HCT116 (cell line): ENCODE measurements at regions not wholly inside any gene's neighbourhood (a gene's known extent, or its start where the extent isn't known, plus 50 kb on each side); places are given as distances from the start of the nearest gene placed in this dataset.

Source experiments
- CBX3 ChIP-seq: IDR thresholded peaks from 2 replicates; pipeline ENCODE4 v1.6.1; 2012; ENCODE audit warnings: low read depth
- CEBPB ChIP-seq: IDR thresholded peaks from 2 replicates; pipeline ENCODE4 v1.6.1; 2012; ENCODE audit warnings: low read depth
- CTCF ChIP-seq, 3 experiments: fragments of 200-600 bp in 1 of 3; sonication (generic) in 1 of 3; IDR thresholded peaks in 2 of 3; conservative IDR thresholded peaks in 1 of 3; 2 replicates each; pipeline ENCODE4 v1.5.1; 2012 to 2017; ENCODE audit warnings: low read depth in 2 of 3, low read length in 2 of 3, antibody characterized with exemption in 1 of 3, borderline replicate concordance in 1 of 3, control low read depth in 1 of 3, mild to moderate bottlenecking in 1 of 3, mixed read lengths in 1 of 3, mixed run types in 1 of 3, moderate library complexity in 1 of 3; ENCODE audit not compliant: insufficient read depth in 1 of 3
- EZH2 ChIP-seq: fragments of 200-600 bp; sonication (generic); IDR thresholded peaks from 2 replicates; pipeline ENCODE4 v1.6.1; 2017; ENCODE audit warnings: antibody characterized with exemption, mixed run types
- EZH2phosphoT487 ChIP-seq: fragments of 200-600 bp; IDR thresholded peaks from 2 replicates; pipeline ENCODE4 v1.6.1; 2018; ENCODE audit warnings: antibody characterized with exemption, borderline replicate concordance
- MAX ChIP-seq: IDR thresholded peaks from 2 replicates; pipeline ENCODE4 v1.6.1; 2012
- POLR2A ChIP-seq: IDR thresholded peaks from 2 replicates; pipeline ENCODE4 v1.7.0; 2011; ENCODE audit warnings: borderline replicate concordance; ENCODE audit not compliant: insufficient read depth, insufficient read length; ENCODE audit errors: extremely low read depth
- REST ChIP-seq: IDR thresholded peaks from 2 replicates; pipeline ENCODE4 v1.6.1; 2012; ENCODE audit warnings: low read depth
- SIN3A ChIP-seq: IDR thresholded peaks from 2 replicates; pipeline ENCODE4 v1.6.1; 2012; ENCODE audit warnings: low read depth
- SP1 ChIP-seq: IDR thresholded peaks from 2 replicates; pipeline ENCODE4 v1.6.1; 2012; ENCODE audit warnings: low read depth
- TCF7L2 ChIP-seq: IDR thresholded peaks from 2 replicates; pipeline ENCODE4 v1.7.0; 2011; ENCODE audit warnings: borderline replicate concordance, inconsistent platforms; ENCODE audit not compliant: insufficient read depth, insufficient read length; ENCODE audit errors: extremely low read depth
- TF ChIP-seq, protein P1 (sequence below): IDR thresholded peaks from 2 replicates; pipeline ENCODE4 v1.6.1; 2011; ENCODE audit warnings: mild to moderate bottlenecking, low read length, moderate library complexity; ENCODE audit not compliant: insufficient replicate concordance; ENCODE audit errors: extremely low read depth

DNA sequence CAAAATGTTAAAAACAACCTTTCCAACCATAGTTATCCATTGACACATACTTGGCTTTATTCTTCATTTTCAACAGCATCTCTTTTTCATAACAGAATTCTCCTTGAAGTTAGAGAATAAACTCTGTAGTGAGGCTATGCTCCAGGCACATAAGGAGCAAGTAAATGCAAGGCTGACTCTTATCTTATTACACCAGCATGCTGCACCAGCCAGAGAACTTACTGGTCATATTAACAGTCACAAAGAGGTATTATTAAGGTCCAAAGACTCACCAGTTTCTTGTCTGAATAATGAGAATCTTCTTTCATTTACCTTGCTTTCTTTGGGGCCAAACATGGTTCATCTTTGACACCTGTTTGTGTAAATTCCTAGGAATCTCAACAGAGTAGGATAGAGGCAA lies 71.3 kb upstream of the IVNS1ABP start:
- TF ChIP-seq POLR2A (no peak), EZH2 (no peak), CEBPB (no peak), CTCF (IDR thresholded peaks at IDR 0.05 in 2 of 3, conservative IDR thresholded peaks at IDR 0.05 in 1 of 3; ENCODE audit: borderline replicate concordance in 1 of 3, insufficient read depth in 1 of 3, low read depth in 2 of 3, low read length in 2 of 3) (no peak), CBX3 (no peak), EZH2phosphoT487 (no peak), SIN3A (no peak), SP1 (no peak), TCF7L2 (no peak), MAX (no peak), REST (no peak)
- TF ChIP-seq, protein P1, sequence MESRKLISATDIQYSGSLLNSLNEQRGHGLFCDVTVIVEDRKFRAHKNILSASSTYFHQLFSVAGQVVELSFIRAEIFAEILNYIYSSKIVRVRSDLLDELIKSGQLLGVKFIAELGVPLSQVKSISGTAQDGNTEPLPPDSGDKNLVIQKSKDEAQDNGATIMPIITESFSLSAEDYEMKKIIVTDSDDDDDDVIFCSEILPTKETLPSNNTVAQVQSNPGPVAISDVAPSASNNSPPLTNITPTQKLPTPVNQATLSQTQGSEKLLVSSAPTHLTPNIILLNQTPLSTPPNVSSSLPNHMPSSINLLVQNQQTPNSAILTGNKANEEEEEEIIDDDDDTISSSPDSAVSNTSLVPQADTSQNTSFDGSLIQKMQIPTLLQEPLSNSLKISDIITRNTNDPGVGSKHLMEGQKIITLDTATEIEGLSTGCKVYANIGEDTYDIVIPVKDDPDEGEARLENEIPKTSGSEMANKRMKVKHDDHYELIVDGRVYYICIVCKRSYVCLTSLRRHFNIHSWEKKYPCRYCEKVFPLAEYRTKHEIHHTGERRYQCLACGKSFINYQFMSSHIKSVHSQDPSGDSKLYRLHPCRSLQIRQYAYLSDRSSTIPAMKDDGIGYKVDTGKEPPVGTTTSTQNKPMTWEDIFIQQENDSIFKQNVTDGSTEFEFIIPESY, result no peak
